PFSK-1 (cell line): ENCODE measurements at regions not wholly inside any gene's neighbourhood (a gene's known extent, or its start where the extent isn't known, plus 50 kb on each side); places are given as distances from the start of the nearest gene placed in this dataset.

ENCODE experiments used
- SIN3A ChIP-seq: IDR thresholded peaks from 2 replicates; pipeline ENCODE4 v1.6.1; 2012; ENCODE audit warnings: mild to moderate bottlenecking, low read length, moderate library complexity, borderline replicate concordance; ENCODE audit not compliant: insufficient read depth

DNA sequence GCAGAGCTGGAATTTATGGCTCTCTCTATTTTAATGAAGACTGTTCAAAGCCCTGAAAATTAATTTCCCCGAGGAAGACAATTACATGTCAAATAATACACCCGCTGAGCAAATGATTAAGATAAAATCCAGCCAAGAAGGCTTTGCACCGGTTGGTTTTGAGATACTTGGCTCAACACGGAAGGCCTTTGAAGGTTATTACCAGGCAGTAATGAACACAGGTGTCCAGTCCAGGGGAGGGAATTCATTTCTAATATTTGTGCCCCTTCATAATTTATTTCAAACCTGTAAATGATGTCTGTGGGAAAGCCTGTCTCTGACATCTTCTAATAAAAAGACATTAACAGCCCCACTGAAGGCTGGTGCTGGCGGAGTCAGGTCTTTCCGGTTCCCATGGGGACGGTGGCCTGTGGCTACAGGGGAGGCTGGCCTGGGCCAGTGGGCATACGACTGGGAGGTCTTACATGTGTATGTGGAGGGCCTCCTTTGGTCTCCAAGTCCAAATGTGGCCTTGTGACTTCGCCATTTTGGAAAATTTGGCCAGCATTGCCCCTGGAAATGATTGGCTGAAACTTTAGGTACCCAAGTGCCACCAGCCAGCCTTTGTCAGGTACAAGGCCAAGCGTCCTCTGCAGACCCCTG is 49.9 kb upstream of the IQSEC1 start:
- TF ChIP-seq SIN3A = no peak
